Thymus (tissue), 11 donors: ENCODE measurements at regions not wholly inside any gene's neighbourhood (a gene's known extent, or its start where the extent isn't known, plus 50 kb on each side); places are given as distances from the start of the nearest gene placed in this dataset.

ENCODE experiments used
- DNase-seq, 9 donors: peaks; one replicate each; pipeline ENCODE4 v3.0.0-alpha.2; 2013; ENCODE audit warnings: low spot score in 9 of 9, low read depth in 6 of 9, missing footprints in 1 of 9
- H3K27ac ChIP-seq, 2 donors: one replicate each; pipeline ENCODE4 v1.5.1; 2013; ENCODE audit warnings: control low read depth in 1 of 2, low read depth in 1 of 2, low read length in 1 of 2, mild to moderate bottlenecking in 1 of 2, moderate library complexity in 1 of 2
- H3K27me3 ChIP-seq, 2 donors: one replicate each; pipeline ENCODE4 v1.5.1; 2013; ENCODE audit warnings: low read length in 1 of 2; ENCODE audit not compliant: control insufficient read depth in 2 of 2, insufficient read depth in 1 of 2
- H3K36me3 ChIP-seq, 2 donors: one replicate each; pipeline ENCODE4 v1.5.1; 2013; ENCODE audit warnings: low read length in 1 of 2, mild to moderate bottlenecking in 1 of 2, moderate library complexity in 1 of 2; ENCODE audit not compliant: control insufficient read depth in 2 of 2, insufficient read depth in 2 of 2
- H3K4me1 ChIP-seq, 2 donors: one replicate each; pipeline ENCODE4 v1.5.1; 2013; ENCODE audit warnings: low read length in 2 of 2; ENCODE audit not compliant: control insufficient read depth in 2 of 2, insufficient read depth in 2 of 2
- H3K4me3 ChIP-seq, 2 donors: one replicate each; pipeline ENCODE4 v1.5.1; 2013; ENCODE audit warnings: low read length in 2 of 2, control low read depth in 1 of 2, mild to moderate bottlenecking in 1 of 2
- H3K9me3 ChIP-seq, 2 donors: one replicate each; pipeline ENCODE4 v1.5.1; 2013; ENCODE audit warnings: low read length in 1 of 2, mild to moderate bottlenecking in 1 of 2; ENCODE audit not compliant: control insufficient read depth in 2 of 2, insufficient read depth in 1 of 2
- WGBS: extraction: QIAGEN DNeasy Blood & Tissue Kit; methylation state at CpG from one replicate; pipeline ENCODE4 v1.1.7; 2013; 5-methylcytosine and 5-hydroxymethylcytosine counted together
- donor health status: healthy.

DNA sequence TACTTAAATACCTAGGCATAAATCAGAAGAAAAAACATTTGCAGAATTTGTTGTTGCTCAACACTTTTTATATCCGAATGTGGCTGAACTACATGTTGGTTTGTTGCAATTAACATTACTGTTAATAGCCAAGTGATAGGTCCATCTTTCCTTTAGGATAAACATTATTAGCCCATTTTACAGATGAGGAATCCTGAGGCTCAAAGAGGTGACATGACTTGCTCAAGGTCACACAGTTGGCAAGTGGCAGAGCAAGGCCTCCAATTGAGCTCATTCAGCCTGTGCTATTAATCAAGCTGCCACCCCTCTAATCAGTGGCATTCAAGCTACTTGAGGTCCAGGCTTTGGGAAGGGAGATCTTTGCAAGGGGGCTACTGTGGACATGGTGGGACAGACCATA, 125.8 kb upstream of the ATP2B2 start:
- no peak for DNase-seq
- H3K27ac ChIP-seq, result no peak overlapping the region
- no peaks in the 10 kb centered on the region for H3K9me3 ChIP-seq
- 96% methylated on average over 1 of the region's 1 CpG for WGBS
- H3K4me3 ChIP-seq, result no peak overlapping the region
- H3K4me1 ChIP-seq, result no peaks in the 10 kb centered on the region
- no peaks in the 10 kb centered on the region for H3K36me3 ChIP-seq
- peaks cover 0 to 2% of the 10 kb centered on the region in 2 donors for H3K27me3 ChIP-seq

DNA sequence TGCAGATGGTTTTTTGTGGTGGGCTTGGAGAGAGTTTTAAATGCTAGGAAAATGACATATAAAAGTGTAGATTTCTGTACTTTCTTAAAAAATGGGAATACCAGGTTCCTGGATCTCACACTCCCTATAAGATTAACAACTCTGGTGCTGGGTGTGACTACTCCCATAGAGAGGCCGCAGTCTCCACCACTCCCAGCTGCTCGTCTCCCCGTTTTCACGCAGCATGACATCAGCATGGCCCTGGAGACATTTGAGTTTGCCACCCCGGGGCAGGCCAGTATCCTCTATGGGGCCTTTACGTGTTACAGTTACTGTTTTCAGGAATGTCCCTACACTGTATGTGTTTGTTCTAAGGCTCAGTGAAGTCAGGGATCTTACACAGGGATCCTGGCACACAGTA, 126.7 kb upstream of the ATP2B2 start:
- H3K4me3 ChIP-seq, result no peak overlapping the region
- no peak for DNase-seq
- no peaks in the 10 kb centered on the region for H3K4me1 ChIP-seq
- peaks cover 0 to 2% of the 10 kb centered on the region in 2 donors for H3K27me3 ChIP-seq
- no peaks in the 10 kb centered on the region for H3K36me3 ChIP-seq
- WGBS, result 94% methylated on average over 6 of the region's 6 CpGs
- no peaks in the 10 kb centered on the region for H3K9me3 ChIP-seq
- no peak overlapping the region for H3K27ac ChIP-seq

DNA sequence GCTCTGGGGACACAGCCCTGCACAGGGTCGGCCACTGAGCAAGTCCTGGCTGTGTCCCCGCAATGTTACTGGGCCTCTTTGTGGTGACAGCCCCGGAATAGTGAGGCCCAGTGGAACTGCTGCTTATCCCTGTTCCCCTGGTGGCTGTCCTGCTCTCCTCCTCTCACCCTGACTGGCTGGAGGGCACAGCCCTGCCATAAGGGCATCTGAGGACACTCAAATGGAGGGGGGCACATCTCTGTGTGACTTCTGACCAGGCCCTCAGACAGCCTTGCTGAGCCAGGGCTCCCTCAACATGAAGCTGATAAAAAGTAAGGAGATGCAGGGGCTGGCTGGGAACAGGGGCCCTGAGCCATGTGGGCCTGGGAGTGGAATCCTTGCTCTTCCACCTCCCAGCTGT, 127.4 kb upstream of the ATP2B2 start:
- 87% methylated on average over 3 of the region's 3 CpGs for WGBS

DNA sequence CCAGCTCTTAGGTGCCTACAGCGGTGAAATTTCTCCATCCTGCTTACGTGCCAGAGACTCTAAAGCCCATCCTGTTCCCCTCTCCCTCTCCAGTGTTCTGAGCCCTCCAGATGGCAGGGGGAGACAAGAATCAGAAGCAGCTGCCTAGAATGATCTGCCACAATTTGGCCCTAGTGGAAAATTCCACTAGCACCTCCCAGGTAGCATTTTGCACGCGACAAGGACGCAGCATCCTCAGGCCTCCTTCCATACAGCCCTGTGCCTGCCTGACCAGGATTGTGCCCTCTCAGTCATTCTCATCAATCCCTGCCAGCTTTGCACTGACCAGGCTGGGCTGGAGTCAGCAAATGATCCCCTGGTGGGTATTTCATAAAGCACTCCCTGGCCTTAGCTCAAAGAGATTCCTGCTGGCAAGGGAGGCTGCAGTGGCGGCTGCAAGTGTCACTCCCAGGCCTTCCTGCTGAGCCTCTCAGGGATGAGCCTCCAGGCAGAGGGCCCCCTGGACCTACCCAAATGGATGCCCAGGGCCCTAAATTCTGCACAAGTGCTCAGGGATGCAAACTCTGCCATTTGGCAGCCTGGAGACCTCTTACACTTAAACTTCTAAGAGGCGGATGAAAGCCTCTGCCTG, 130.2 kb upstream of the ATP2B2 start:
- H3K9me3 ChIP-seq, result no peaks in the 10 kb centered on the region
- DNase-seq, result no peak
- no peaks in the 10 kb centered on the region for H3K36me3 ChIP-seq
- peaks cover 0 to 2% of the 10 kb centered on the region in 2 donors for H3K27me3 ChIP-seq
- WGBS, result 87% methylated on average over 7 of the region's 7 CpGs
- no peak overlapping the region for H3K27ac ChIP-seq
- no peak overlapping the region for H3K4me3 ChIP-seq
- no peaks in the 10 kb centered on the region for H3K4me1 ChIP-seq

More for the DNA sequence above, 127.4 kb upstream of the ATP2B2 start:
- no peak overlapping the region for H3K27ac ChIP-seq
- no peak overlapping the region for H3K4me3 ChIP-seq
- H3K4me1 ChIP-seq, result no peaks in the 10 kb centered on the region
- no peak for DNase-seq
- H3K36me3 ChIP-seq, result no peaks in the 10 kb centered on the region
- peaks cover 0 to 2% of the 10 kb centered on the region in 2 donors for H3K27me3 ChIP-seq
- no peaks in the 10 kb centered on the region for H3K9me3 ChIP-seq

DNA sequence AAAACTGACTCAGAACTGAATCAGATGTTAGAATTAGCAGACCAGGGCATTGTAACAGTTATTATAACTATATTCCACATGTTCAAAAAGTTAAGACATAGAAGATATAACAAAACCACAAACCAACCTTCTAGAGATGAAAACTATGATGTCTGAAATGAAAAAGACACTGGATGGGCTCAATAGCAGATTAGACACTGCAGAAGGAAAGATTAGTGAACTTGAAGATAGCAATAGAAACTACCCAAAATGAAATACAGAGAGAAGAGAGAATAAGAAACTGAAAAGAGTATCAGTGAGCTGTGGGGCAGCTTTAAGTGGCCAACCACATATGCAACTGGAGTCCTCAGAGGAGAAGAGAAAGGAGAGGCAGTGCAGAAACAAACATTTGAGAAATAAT, 132.0 kb upstream of the ATP2B2 start:
- DNase-seq, result no peak
- Histone ChIP-seq H3K4me1 (no peaks in the 10 kb centered on the region), H3K27ac (no peak overlapping the region), H3K9me3 (no peaks in the 10 kb centered on the region), H3K36me3 (no peaks in the 10 kb centered on the region), H3K27me3 (peaks cover 0 to 2% of the 10 kb centered on the region in 2 donors), H3K4me3 (no peak overlapping the region)

DNA sequence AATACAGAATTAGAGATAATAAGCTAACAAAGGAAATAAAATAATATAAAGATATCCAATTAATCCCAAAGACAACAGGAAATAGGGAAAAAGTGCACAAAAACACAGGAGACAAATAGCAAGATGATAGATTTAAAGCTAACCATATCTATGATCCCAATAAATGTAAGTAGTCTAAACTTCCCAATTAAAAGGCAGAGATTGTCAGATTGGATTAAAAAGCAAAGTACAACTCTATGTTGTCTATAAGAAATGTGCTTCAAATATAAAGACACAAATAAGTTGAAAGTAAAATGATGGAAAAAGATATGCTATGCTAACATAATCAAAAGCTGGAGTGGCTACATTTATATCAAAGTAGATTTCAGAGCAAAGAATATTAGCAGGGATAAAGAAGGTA, 133.1 kb upstream of the ATP2B2 start:
- Histone ChIP-seq H3K27ac (no peak overlapping the region), H3K27me3 (no peaks in the 10 kb centered on the region), H3K4me1 (no peaks in the 10 kb centered on the region), H3K4me3 (no peak overlapping the region), H3K36me3 (no peaks in the 10 kb centered on the region), H3K9me3 (no peaks in the 10 kb centered on the region)
- no peak for DNase-seq

DNA sequence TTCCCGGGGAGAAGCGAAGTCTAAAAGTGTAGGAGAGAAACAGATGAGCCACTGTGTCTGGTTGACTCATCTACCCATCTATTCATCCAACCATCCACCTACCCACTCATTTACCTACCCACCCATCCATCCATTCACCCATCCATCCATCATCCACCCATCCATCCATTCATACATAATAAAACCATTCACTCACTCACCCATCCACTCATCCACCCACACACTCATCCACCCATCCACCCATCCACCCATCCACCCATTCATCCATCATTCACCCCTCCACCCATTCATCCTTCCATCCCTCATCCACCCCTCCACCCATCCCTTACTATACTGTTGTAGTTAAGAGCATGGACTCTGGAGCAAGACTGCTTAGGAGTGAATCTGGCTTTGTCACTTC, 136.4 kb upstream of the ATP2B2 start:
- Histone ChIP-seq H3K4me3 (no peak overlapping the region), H3K4me1 (no peaks in the 10 kb centered on the region), H3K9me3 (no peaks in the 10 kb centered on the region), H3K36me3 (no peaks in the 10 kb centered on the region), H3K27me3 (no peaks in the 10 kb centered on the region), H3K27ac (no peak overlapping the region)
- no peak for DNase-seq
- WGBS, result 95% methylated on average over 2 of the region's 2 CpGs

DNA sequence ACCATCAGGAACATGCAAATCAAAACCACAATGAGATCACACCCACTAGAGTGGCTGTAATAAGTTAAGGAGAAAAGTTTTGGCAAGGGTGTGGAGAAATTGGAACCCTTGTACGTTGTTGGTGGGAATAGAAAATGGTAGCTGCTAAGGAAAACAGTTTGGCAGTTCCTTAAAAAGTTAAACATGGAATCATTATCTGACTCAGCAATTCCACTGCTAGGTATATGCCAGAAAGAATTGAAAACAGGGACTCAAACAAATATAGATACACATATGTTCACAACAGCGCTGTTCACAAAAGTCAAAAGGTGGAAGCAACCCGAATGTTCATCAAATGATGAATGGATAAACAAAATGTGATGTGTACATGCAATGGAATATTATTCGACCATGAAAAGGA, 138.8 kb upstream of the ATP2B2 start:
- no peak for DNase-seq
- Histone ChIP-seq H3K36me3 (no peaks in the 10 kb centered on the region), H3K4me1 (no peaks in the 10 kb centered on the region), H3K9me3 (no peaks in the 10 kb centered on the region), H3K27ac (no peak overlapping the region), H3K4me3 (no peak overlapping the region), H3K27me3 (no peaks in the 10 kb centered on the region)
- 88% methylated on average over 4 of the region's 4 CpGs for WGBS

DNA sequence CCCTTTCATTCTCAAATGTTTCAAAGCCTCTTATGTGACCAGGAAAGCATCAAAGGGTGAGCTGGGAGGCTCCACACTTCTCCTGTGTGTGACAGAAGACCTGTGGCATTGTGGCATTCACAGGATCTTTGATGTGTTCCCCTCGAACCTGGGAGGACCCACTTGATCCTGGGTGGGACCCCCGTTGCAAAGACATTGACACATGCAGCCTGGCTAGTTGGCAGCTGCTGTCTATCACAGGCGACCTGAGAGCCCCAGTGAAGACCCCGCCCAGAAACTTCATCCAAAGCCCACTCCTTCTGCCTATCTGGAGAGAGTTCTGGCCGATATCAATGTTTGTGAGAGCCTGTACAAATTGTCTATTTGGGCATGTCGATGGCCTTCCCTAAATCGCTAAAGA, 140.4 kb upstream of the ATP2B2 start:
- no peaks in the 10 kb centered on the region for H3K4me1 ChIP-seq
- H3K36me3 ChIP-seq, result no peaks in the 10 kb centered on the region
- no peak overlapping the region for H3K27ac ChIP-seq
- 67% methylated on average over 7 of the region's 7 CpGs for WGBS
- no peaks in the 10 kb centered on the region for H3K27me3 ChIP-seq
- H3K4me3 ChIP-seq, result no peak overlapping the region
- DNase-seq, result no peak
- H3K9me3 ChIP-seq, result no peaks in the 10 kb centered on the region
